Smooth muscle cell (in vitro differentiated cells): ENCODE measurements at regions not wholly inside any gene's neighbourhood (a gene's known extent, or its start where the extent isn't known, plus 50 kb on each side); places are given as distances from the start of the nearest gene placed in this dataset.

Source experiments
- DNase-seq: peaks from one replicate; lab custom pipeline; 2025; ENCODE audit not compliant: unreplicated experiment; lab: John Stamatoyannopoulos, UW
- H2AFZ ChIP-seq: fragments of 200-600 bp; sonication (generic); 2 replicates; pipeline ENCODE4 v1.6.0; 2016; ENCODE audit warnings: antibody characterized with exemption, low read depth, mild to moderate bottlenecking
- H3F3A ChIP-seq: fragments of 200-600 bp; sonication (generic); 2 replicates; pipeline ENCODE4 v1.6.0; 2017; ENCODE audit warnings: antibody characterized with exemption, low read depth
- H3K27ac ChIP-seq: fragments of 200-600 bp; sonication (generic); 2 replicates; pipeline ENCODE4 v1.5.1; 2016; ENCODE audit warnings: low read depth, mild to moderate bottlenecking
- H3K27me3 ChIP-seq: fragments of 200-600 bp; sonication (generic); 2 replicates; pipeline ENCODE4 v1.6.1; 2016; ENCODE audit warnings: low read depth, mild to moderate bottlenecking
- H3K36me3 ChIP-seq: fragments of 200-600 bp; sonication (generic); 2 replicates; pipeline ENCODE4 v1.5.1; 2016; ENCODE audit warnings: low read depth
- H3K4me1 ChIP-seq: fragments of 200-600 bp; sonication (generic); 2 replicates; pipeline ENCODE4 v1.5.1; 2016; ENCODE audit warnings: low read depth
- H3K4me2 ChIP-seq: fragments of 200-600 bp; sonication (generic); 2 replicates; pipeline ENCODE4 v1.6.0; 2016; ENCODE audit warnings: mild to moderate bottlenecking
- H3K4me3 ChIP-seq: fragments of 200-600 bp; sonication (generic); 2 replicates; pipeline ENCODE4 v1.5.1; 2016; ENCODE audit warnings: mild to moderate bottlenecking
- H3K79me2 ChIP-seq: fragments of 200-600 bp; sonication (generic); 2 replicates; pipeline ENCODE4 v1.6.0; 2016; ENCODE audit warnings: low read depth, mild to moderate bottlenecking
- H3K9ac ChIP-seq: fragments of 200-600 bp; sonication (generic); 2 replicates; pipeline ENCODE4 v1.6.0; 2016; ENCODE audit warnings: low read depth
- H3K9me3 ChIP-seq: fragments of 200-600 bp; sonication (generic); replicated peaks from 2 replicates; pipeline ENCODE4 v1.5.1; 2016; ENCODE audit warnings: low read depth
- H4K20me1 ChIP-seq: fragments of 200-600 bp; sonication (generic); 2 replicates; pipeline ENCODE4 v1.6.0; 2016; ENCODE audit warnings: low read depth
- CTCF ChIP-seq: fragments of 200-600 bp; sonication (generic); IDR thresholded peaks from 2 replicates; pipeline ENCODE4 v1.5.1; 2017; ENCODE audit warnings: borderline replicate concordance, mild to moderate bottlenecking, antibody characterized with exemption; ENCODE audit not compliant: insufficient read depth, poor library complexity, severe bottlenecking
- WGBS: methylation state at CpG from one replicate; pipeline ENCODE4 v1.1.7; 2016; ENCODE audit warnings: low lambda C conversion rate; 5-methylcytosine and 5-hydroxymethylcytosine counted together

DNA sequence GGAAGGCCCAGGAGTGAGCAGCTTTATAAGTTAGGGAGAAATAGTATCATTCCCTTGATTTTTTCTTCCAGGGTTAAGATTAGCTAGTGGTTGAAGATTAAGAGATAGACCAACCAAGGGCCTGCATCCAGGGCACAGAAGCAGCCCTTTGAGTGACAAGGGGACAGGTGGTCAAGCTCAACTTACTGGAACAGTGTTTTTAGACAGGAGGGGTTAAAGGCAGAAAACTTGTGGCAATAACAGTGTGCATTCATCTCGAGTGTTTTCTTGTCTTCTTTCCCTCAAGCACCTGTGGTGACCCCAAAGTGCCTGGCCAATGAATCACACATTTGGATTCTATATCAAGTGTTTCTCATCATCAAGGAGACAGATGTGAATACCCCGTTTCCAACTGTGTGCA is 267.5 kb downstream of the PDCD6IP start:
- H2AFZ ChIP-seq = no peak overlapping the region
- H3K4me1 ChIP-seq = peaks cover 12% of the 10 kb centered on the region
- H3K4me2 ChIP-seq = no peak overlapping the region
- no peak for TF ChIP-seq CTCF
- no peak overlapping the region for H3K9ac ChIP-seq
- no peaks in the 10 kb centered on the region for H3K36me3 ChIP-seq
- H4K20me1 ChIP-seq = no peaks in the 10 kb centered on the region
- H3K9me3 ChIP-seq = no peaks in the 10 kb centered on the region
- no peak overlapping the region for H3K27ac ChIP-seq
- peaks cover 42% of the 10 kb centered on the region for H3K27me3 ChIP-seq
- 85% methylated on average over 2 of the region's 2 CpGs for WGBS
- H3K79me2 ChIP-seq = no peaks in the 10 kb centered on the region
- no peak for DNase-seq
- H3F3A ChIP-seq = no peaks in the 10 kb centered on the region
- no peak overlapping the region for H3K4me3 ChIP-seq

DNA sequence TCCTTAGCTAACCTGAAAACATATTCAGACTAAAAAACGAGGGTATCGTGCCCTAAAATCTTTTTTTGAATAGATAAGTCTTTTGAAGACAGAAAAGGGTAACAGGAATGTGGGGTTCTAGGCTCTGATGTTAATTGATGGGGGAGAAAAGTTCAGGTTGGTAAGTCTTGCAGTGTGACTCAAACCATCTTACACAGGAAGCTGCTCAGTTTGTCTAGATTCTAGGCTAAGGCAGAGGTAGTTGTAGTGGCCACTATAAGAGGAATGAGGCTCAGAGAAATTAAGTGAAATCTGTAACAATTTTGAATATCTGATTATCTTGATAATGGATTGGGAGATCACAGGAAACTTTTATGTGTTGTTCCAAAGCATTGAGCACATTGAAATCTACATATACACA is 267.9 kb downstream of the PDCD6IP start:
- Histone ChIP-seq H3F3A (no peaks in the 10 kb centered on the region), H2AFZ (no peak overlapping the region), H3K9me3 (no peaks in the 10 kb centered on the region), H3K27ac (no peak overlapping the region), H3K4me1 (peaks cover 12% of the 10 kb centered on the region), H3K79me2 (no peaks in the 10 kb centered on the region), H3K9ac (no peak overlapping the region), H3K27me3 (peaks cover 42% of the 10 kb centered on the region), H4K20me1 (no peaks in the 10 kb centered on the region), H3K4me2 (no peak overlapping the region), H3K4me3 (no peak overlapping the region), H3K36me3 (no peaks in the 10 kb centered on the region)
- no peak for TF ChIP-seq CTCF
- DNase-seq = no peak
- 90% methylated on average over 2 of the region's 2 CpGs for WGBS

DNA sequence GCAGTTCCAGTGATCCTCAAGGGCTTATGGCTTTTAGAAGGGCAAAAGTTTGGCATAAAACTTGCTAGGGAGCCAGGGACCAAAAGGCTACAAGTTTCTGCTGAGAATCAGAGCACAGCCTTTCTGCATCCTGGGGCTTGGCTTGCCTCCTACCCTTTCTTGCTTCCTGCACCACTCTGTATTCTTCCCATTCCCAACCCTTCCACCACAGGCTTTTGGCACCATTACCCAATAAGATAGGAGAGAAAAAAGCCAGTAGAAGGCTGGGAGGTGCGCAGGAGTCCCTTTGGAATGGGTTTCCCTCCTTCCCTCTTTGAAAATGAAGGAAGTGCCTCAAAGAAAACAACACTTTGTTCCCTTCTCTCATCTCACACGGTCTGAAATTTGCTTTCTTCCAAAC is 268.6 kb downstream of the PDCD6IP start:
- no peaks in the 10 kb centered on the region for H3K79me2 ChIP-seq
- H4K20me1 ChIP-seq = no peaks in the 10 kb centered on the region
- TF ChIP-seq CTCF = no peak
- H3K4me3 ChIP-seq = no peak overlapping the region
- H3K36me3 ChIP-seq = no peaks in the 10 kb centered on the region
- peaks cover 12% of the 10 kb centered on the region for H3K4me1 ChIP-seq
- peaks cover 42% of the 10 kb centered on the region for H3K27me3 ChIP-seq
- WGBS = 71% methylated on average over 2 of the region's 2 CpGs
- no peak overlapping the region for H3K4me2 ChIP-seq
- no peaks in the 10 kb centered on the region for H3K9me3 ChIP-seq
- H3F3A ChIP-seq = no peaks in the 10 kb centered on the region
- no peak overlapping the region for H3K9ac ChIP-seq
- H3K27ac ChIP-seq = no peak overlapping the region
- no peak overlapping the region for H2AFZ ChIP-seq
- no peak for DNase-seq

DNA sequence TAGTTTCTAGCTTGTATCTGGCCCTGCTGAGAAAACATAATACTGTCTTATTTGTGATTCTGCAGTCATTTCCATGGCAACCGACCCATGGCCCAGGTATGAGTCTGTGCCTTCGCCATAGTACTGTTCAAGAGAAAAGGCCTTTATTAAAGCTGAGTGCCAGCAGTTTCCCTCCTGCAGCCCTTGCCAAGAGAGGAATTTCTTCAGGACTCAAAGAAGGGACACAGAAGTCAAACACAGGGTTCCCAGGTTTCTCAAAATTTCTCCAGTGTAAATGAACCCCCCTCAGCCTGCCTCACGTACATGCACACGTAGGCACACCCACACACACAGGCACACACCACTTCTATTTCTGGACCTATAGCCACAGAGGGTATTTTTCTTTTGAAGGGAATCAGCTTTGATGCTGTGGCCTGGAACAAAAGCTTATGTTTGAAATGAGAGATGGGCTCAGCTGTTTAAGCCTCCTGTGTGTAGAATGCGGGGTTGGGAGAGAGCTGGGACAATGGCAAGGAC is 269.2 kb downstream of the PDCD6IP start:
- no peak overlapping the region for H3K9ac ChIP-seq
- DNase-seq = no peak
- no peak overlapping the region for H3K27ac ChIP-seq
- H3K4me1 ChIP-seq = peaks cover 12% of the 10 kb centered on the region
- no peak for TF ChIP-seq CTCF
- no peaks in the 10 kb centered on the region for H3K36me3 ChIP-seq
- no peak overlapping the region for H3K4me2 ChIP-seq
- peaks cover 42% of the 10 kb centered on the region for H3K27me3 ChIP-seq
- no peaks in the 10 kb centered on the region for H3K79me2 ChIP-seq
- no peaks in the 10 kb centered on the region for H4K20me1 ChIP-seq
- no peaks in the 10 kb centered on the region for H3F3A ChIP-seq
- no peak overlapping the region for H3K4me3 ChIP-seq
- H3K9me3 ChIP-seq = no peaks in the 10 kb centered on the region
- H2AFZ ChIP-seq = no peak overlapping the region
- 90% methylated on average over 5 of the region's 5 CpGs for WGBS
